NCI-H69 (cell line): ENCODE measurements at regions not wholly inside any gene's neighbourhood (a gene's known extent, or its start where the extent isn't known, plus 50 kb on each side); places are given as distances from the start of the nearest gene placed in this dataset.

Source experiments
- DNase-seq: peaks from one replicate; lab custom pipeline; 2025; lab: John Stamatoyannopoulos, UW

DNA sequence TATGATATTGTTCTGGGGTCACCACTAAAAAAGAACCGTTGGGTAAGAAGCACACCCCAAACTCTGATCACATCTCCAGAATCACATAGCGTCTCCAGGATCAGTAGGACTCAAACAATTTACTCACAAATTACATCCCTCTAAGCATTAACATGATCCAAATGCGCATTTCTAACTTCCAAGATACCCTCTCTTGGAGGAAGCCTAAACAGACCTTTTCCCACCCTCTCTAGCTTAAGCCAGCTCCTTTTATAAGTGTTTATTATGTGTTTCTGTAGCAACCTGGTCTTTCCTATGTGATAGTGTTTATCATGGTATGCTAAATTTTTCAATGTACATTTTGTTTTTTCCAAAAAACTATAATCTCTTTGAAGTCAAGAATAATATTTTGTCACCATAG lies 1846.5 kb downstream of the OLFM4 start:
- no peak for DNase-seq

DNA sequence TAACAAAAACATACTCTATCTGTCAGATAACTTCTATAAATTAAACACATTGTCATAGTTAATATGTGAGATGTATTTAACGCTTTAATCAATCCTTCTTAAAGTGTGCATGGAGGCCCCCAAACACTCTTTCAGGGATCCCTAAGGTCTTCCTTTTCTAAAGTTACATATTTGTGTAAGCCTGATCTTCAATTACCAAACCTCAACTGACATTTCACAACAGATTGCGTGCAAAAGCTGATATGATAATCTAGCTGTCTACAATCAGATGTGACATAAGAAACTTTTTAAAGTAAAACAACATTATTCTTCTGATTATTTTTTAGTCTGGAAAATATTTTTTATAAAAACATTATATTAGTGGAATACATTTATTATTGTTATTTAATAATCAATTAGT lies 1850.4 kb downstream of the OLFM4 start:
- DNase-seq = no peak

DNA sequence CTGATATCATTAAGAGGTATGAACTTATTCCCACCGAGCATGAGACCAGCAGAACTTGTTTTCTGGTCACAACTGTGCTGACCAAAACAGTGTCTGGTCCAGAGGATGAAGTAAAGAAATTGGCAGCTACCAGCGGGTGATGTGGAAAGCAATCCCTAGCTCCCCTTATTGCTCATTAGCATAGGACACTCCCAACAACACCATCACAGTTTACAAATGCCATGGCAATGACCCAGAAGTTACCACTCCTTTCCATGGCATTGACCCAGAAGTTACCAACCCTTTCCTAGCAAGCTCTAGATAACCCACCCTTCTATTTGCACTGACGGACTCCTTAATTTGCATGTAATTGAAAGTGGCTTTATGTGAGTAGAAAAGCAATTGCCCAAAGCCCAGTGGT lies 1856.1 kb downstream of the OLFM4 start:
- DNase-seq = peak; percentile 87

DNA sequence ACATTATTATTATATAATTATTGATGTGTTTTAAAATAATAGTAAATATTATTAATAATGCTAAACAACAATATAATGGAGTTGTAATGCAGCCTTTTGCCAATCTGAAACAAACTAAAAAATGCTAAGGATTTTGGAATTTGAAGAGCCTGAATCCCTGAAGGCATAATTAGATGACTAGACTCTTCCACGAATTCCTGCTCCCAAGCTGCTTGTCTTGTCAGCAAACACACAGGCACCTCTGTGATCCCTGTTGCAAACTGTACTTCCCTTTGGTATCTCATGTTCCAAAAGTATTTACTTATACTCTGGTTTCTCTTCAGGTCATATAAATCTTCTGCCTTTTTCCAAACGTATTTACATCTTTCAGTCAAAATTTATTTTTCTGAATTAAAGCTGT lies 1862.4 kb downstream of the OLFM4 start:
- DNase-seq = no peak

DNA sequence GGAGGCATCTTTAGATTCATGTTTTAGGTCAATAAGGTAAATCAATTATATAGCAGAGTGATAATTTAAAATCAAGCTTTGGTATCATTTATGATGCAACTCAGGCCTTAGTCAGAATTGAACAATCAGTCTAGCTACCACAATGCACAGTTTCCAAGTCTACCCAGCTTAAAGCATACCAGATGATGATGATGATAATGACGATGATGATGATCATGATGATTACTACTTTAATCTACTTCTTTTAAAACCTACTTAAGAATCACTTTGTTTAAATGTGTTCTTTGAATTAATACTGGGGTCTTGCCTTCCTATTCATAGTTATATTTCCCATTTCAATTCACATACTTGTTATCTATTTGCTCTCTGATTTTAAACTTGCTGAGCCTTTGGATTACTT lies 1872.7 kb downstream of the OLFM4 start:
- DNase-seq = no peak

DNA sequence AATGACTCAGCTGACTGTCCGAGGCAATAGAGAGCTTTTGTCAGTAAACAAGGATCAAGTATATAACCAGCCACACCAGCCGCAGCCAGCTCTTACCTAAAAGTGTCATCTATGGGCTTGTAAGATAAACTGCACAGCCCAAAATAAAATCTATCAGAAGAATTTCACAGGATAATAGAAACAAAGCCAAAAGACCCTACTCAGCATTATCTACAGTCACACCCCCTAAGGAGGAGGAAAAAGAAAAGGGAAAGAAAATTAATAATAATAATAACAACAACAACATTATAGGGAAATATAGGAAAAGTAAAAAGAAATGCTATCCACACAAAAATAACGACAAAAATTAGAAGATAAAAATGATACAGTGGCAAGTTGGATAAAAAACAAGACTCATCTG lies 1883.8 kb downstream of the OLFM4 start:
- DNase-seq = no peak

DNA sequence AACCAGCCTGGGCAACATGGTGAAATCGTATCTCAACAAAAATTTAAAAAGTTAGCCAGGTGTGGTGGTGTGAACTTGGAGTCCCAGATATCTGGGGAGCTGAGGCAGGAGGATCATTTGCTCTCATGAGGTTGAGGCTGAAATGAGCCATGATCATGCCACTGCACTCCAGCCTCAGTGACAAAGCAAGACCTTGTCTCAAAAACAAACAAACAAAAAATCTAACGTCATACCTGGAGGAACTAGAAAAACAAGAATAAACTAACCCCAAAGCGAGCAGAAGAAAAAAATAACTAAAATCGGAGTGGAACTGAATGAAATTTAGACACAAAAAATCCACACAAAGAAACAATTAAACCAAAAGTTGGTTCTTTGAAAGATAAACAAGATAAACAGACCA lies 1885.1 kb downstream of the OLFM4 start:
- DNase-seq = no peak

DNA sequence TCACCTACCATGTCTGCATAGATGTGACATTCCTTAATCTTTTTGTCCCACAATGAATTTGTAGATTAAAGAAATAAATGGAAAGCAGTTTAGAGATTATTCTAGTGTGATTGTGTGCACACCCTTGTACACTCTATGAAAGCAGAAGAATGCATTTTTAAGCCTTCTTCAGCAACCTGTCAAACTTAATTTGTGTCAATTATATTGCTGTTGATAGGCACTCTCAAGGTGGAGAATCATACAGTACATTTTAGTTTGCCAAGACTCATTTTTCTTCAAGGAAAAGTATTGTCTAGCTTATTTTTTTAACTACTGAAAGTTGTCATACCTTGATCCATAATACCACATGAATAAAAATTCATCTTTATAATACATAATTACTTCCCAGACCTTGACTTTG lies 1898.9 kb downstream of the OLFM4 start:
- no peak for DNase-seq

DNA sequence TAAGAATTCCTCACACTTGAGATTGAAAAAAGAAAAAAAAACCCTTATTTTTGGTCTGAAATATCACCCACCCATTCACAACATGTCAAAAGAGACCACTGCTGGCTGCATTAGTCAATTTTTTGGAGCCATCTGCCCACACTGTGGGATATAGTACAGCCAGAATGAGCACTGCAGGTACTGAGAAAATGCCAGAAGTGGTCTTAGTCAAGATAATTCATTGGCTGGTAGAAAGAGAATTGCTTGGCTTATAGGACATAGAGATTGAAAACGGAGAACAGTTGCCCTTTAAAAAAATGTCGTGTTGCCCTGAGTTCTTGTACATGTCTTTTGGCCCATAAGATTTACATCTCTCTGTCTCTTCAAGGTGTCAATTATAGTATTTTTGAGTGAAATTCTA lies 1899.5 kb downstream of the OLFM4 start:
- no peak for DNase-seq

DNA sequence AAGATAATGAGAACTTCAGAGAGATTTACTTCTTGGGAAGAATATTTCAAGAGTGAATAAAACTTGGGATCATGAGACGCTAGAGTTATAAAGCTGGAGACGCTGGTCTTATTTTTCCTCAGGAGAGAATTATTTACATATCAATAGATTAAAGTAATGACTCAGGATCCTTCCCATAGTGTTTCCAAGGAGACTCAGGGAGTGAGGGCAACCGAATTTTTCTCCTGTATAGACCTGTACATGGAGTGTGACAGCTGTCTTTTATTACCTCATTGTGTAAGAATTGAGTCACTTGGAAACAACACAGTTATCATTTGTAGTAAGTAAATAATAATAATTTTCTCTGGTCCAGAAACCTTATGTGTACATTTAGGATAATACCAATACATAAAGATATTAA lies 1905.5 kb downstream of the OLFM4 start:
- peak; percentile 53 for DNase-seq

DNA sequence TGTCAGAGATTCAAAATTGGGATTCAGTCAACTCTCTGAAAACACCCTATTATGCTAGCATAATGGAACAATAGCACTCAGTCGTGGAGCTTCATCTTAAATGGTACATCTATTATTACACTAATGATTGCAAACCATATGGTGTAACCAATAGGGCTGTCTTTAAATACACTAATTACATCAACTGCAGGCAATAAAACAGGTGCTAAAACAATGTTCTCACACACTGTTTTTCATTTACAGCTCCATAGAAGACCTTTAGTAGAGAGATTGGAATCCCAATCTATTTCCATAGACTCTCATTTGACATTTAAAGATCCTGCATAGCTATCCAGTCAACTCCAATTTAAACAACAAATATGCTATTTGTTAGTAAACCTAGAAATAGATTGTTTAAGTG lies 1917.4 kb downstream of the OLFM4 start:
- DNase-seq = peak; percentile 92

DNA sequence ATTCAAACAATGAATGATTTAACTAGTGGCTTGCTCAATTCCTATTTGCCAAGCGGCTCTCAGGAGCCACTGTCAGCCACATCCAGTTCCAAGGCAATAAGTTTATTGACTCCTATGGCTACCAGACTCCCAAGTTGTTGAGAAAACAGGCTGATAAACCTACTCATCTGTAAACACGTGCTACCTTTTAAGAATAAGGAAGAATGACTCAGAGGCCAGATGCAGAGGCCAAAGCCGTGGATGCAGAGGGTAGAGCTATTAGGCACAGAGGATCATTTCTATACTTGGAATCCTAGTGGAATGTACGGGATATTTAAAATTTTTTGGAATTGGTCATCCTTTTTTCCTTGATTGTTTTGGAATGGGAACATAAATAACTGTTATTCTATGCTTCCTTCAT lies 1921.1 kb downstream of the OLFM4 start:
- DNase-seq = no peak

DNA sequence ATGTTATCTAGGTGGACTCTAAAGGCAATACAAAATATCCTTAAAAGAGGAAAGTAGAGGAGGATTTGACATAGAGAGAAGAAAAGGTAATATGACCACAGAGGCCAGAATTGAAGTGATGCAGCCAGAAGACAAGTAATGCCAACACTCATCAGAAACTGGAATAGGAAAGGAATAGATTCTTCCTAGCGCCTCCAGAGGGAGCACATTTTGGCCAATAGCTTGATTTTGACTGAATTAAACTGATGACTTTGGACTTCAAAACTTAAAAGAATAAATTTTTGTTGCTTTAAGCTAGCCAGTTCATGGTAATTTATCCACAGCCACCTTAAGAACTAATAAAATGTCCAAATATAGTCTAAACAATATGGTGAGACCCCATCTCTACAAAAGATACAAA lies 1921.9 kb downstream of the OLFM4 start:
- no peak for DNase-seq

DNA sequence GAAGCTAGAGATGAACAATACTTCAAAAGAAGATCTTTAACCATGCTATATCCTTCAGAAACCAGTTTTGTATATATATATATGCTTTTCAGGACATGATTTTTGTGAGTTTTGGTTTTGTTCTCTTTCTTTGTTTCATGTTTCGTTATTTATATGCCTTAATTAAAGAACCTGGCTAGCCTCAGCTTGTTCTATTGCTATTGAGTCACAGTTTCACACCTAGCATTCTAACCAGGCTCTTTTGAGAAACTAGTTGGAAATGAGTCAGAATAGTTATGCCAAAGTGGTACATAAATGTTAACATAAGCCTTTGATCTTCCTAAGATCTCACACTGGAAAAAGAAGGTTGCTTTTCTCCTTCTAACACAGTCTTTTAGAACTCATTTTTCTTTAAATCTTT lies 1925.2 kb downstream of the OLFM4 start:
- no peak for DNase-seq

DNA sequence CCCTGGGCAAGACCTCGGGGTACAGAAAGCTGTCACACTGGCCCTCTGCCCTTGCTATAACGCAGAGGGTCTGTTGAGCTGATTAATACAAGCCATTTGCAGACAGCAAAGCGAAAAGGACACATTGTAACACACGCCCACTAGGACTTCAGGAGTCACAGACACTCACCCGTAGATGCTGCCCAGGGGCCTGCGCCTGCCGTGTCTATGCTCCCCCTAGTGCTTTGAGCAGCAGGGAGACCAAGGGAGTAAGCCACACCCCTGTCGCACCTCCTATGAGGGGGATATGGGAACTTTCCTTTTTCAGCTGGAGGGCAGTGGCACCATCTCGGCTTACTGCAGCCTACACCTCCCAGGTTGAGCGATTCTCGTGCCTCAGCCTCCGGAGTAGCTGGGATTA lies 1930.2 kb downstream of the OLFM4 start:
- no peak for DNase-seq

DNA sequence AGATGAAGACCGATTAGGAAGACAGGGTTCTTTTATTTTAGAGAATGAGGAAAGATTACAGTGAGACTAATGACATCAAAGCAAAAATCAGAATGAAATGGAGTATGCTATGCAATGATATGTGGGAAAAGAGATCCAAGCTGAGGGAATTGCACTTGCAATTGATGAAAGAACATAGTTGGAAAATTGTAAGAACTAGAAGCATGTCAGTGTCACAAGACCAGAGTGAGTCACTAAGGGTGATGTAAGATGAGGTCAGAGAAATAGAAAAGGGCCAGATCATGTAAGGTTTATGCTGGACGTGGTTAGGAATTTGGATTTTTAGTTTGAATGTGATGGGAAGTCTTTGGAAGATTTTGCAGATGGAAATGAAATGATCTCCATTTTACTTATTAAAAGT lies 1937.3 kb downstream of the OLFM4 start:
- DNase-seq = no peak

DNA sequence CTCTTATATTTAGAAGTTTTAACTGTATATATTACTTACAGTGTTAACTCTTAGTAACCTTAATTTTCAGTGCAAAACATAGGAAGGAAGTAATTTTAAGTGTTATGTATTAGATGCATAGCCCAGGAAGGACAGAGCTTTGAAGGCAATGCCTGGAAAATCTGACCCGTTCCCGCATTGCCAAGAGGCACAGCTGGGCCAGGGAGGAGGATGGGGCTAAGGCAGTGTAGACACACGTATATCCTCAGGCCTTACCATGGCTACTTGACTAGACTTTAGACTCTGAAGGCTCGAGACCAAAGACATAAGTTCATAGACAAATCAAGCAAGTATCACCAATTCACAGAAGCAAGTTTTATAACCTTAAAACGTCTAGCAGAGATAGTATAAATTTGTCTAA lies 1944.2 kb downstream of the OLFM4 start:
- no peak for DNase-seq

DNA sequence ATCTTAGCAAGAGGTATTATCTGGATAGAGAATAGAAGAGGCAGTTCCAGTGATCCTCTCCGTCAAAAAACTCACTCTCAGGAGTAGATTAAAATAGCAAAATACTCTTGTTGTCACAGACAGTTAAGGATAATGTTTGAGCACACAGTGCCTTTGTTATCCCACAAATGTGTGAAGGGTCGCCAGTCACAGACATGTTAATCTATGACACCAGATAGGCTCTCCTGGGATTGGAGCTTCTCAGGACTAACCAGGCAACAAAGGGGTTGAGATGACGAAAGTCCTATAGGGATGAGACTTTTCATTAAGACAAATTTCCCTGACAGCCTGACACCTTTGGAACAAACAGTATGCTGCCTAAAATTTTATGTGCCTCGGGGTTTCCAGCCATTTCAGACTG lies 1947.1 kb downstream of the OLFM4 start:
- peak; percentile 54 for DNase-seq

DNA sequence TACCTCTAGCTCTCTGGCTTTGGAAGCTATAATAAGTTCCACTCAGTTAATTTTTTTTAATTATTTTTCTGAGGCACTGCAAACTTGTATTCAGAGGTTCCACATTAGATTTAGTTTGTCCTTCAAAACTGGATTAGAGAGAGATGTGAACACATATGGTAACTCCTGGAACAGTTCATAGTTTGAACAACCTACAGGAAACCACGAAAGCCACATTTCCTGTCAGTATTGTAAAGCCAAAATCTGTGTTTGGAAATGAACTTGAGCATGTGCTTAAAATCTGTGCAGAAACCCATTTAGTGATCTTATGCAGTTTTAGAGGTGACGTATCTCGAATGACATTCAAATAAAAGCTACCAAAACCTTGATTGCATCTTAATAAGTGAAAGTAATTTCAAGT lies 1952.0 kb downstream of the OLFM4 start:
- DNase-seq = no peak

DNA sequence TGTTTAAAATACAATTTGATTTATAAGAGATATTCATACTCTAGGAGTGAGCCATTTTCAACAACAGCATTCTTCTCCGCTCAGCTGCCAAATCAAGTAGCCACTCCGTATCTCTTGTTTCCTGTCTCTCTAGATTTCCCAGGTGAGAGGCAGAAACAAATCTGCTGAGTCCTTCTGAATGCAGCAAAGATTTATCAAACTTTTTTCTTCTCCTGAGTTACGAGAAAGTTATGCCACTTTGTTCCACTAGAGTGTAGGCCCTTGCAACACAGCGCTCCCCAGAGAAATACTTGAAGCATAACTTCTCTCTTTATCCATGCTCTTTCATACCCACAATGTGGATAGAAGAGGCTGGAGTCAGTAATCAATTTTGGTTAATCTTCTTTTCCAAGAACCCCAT lies 1960.8 kb downstream of the OLFM4 start:
- DNase-seq = no peak

DNA sequence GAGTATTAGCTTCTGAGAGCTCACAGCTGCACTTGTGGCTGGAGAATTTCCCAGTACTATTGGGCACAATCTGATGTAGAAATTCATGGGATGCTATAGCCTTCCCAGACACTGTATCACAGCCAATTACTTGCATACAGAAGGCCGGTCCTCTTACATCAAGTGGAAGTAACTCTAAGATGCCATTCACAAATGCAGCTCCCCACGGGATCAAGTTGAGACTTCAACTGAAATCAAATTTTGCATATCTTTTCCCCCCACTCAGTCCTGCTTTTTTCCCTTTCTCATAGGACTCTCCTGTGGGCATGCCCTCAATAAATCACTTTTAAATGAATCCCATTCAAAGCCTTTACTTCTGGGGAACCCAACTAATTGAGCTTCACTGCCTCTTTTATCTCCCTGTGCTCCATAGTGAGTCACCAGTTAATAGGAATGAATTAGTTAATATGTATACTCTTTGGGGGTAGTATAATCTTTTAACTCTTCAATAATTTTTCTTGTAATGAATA lies 1970.8 kb downstream of the OLFM4 start:
- DNase-seq = no peak

DNA sequence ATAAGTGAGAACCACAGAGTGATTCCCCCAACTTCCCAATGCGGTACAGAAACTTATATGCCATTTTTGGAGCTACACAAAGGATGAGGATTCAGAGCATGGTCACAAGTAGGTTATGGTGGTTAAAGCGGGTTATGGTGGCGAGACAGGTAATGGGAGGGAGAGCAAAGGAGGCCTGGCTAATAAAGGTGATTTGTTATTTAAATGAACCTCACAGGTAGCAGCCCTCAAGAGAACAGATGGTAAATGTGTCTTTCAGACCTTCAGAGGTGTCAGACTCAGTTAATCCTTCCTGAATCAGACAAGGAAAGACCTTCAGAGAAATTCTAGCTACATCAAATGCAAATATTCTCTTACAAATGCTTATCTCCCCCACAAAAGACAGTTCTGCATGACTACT lies 1971.4 kb downstream of the OLFM4 start:
- peak; percentile 3 for DNase-seq

DNA sequence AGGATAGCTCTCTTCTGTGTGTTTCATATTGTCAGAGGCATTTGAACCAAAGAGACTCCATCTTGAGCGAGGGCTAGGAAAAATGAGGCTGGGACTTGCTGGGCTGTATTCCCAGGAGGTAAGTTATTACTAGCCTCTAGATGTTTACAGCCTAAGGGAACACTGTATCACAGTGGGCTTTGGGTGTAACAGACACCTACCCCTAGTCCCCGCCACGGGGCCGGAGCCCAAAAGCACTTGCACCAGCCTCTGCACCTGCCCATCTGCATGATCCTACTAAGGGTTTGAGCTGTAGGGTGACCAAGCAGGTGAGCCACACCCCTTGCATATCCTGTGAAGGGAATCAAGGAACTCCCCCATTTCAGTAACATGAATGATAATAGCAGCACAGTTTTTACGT lies 1972.2 kb downstream of the OLFM4 start:
- no peak for DNase-seq

DNA sequence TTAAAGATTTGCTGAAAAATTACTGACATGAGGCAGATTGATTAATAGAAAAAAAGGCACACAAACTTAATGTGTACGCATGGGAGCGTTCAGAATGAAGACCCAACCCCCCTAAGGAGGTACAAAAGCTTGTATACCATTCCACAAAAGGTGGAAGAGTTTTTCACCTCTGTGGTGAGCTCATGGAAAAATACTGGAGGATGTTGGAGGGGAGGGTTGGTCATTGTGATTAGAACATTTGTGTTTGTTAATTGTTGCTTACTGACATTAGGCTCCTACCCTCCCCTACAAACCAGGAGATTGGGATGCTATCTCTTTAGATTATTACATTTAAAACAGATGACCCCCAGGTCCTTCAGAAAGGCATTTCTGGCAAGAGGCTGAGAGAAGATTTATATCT lies 1973.3 kb downstream of the OLFM4 start:
- DNase-seq = no peak

DNA sequence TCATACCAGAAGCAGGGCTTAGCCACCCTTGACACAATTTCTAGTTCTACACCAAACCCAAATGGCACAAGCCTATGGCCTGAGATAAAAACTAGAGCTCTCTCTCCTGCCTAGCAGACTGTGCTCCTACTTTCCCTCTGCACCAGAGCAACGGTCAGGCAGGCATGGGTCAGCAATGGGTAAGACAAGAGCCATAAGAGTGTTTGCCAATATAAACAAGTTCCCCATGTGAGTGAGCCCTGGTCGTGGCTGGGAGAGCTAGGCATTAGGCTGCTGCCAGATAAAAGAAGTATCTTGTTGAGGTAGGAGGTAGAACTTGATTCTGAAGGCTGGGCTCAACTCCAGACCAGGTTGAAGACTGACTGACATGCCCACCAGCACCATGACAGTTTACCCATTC lies 1979.1 kb downstream of the OLFM4 start:
- DNase-seq = no peak
